H1 (cell line): ENCODE measurements at regions not wholly inside any gene's neighbourhood (a gene's known extent, or its start where the extent isn't known, plus 50 kb on each side); places are given as distances from the start of the nearest gene placed in this dataset.

Experiments used
- CREB1 ChIP-seq: IDR thresholded peaks from 2 replicates; pipeline ENCODE4 v1.6.1; 2012; ENCODE audit warnings: inconsistent platforms
- NRF1 ChIP-seq: IDR thresholded peaks from 2 replicates; pipeline ENCODE4 v1.6.1; 2011; ENCODE audit warnings: mild to moderate bottlenecking, low read depth, low read length, improper control_type of control experiment
- TCF12 ChIP-seq: IDR thresholded peaks from 2 replicates; pipeline ENCODE4 v1.6.1; 2011; ENCODE audit warnings: low read depth, mild to moderate bottlenecking, low read length
- TF ChIP-seq, protein P1 (sequence below): IDR thresholded peaks from 2 replicates; pipeline ENCODE4 v1.6.1; 2012; ENCODE audit warnings: inconsistent platforms

DNA sequence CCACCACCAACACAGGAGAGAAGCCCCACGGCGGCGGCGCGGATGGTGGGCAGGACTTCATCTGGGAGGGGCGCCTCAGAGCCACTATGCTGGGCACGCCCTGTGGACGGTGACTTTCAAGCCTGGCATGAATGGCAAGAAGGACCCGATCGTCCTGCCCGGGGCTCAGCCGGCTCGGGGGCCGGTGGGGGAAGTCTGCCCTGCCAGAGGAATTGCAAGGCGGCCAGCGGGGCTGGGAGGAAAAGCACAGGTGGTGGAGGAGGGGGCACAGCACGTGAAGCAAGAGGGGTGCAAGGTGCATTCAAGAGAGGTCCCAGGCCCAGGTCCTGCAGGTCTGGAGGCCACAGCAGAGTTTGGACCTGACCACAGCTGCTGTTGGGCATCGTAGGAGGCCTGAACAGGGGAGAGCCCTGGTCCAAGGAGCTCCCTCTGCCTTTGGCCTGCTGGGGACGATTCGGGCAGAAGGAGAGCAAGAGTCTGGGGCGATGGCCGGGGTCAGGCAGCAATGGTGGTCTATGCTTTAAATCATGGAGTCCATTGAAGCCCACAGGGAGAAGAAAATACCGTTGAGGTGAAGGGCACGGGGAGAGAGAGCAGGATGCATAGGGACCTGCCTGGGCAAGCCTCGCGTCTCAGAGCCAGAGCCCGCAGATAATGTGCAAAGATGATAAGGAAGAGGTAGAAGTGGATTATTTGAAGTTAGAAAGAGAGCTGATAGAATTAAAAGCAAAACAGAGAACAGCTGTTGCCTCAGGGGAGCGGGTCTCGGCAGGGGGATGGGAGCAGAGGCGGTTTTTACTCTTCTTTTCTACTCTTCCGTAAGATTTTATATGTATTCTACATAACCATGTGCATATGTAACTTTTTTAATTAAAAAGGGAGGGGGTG, 82.6 kb upstream of the SHISAL1 start (continued):
- no peak for TF ChIP-seq TCF12
- TF ChIP-seq NRF1: no peak
- TF ChIP-seq, protein P1, sequence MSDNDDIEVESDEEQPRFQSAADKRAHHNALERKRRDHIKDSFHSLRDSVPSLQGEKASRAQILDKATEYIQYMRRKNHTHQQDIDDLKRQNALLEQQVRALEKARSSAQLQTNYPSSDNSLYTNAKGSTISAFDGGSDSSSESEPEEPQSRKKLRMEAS: no peak
- TF ChIP-seq CREB1: no peak
